Transverse colon (tissue), 4 donors: ENCODE measurements at regions not wholly inside any gene's neighbourhood (a gene's known extent, or its start where the extent isn't known, plus 50 kb on each side); places are given as distances from the start of the nearest gene placed in this dataset.

Source experiments
- DNase-seq: peaks from one replicate; pipeline ENCODE4 v3.0.0-alpha.2; 2019
- H3K27ac ChIP-seq, 4 donors: fragments of 200-600 bp; sonication (generic); 2 replicates each; pipeline ENCODE4 v1.5.1; 2016 to 2018; ENCODE audit warnings: inconsistent platforms in 4 of 4
- H3K27me3 ChIP-seq: fragments of 200-600 bp; sonication (generic); 2 replicates; pipeline ENCODE4 v1.5.1; 2017; ENCODE audit warnings: inconsistent platforms
- H3K36me3 ChIP-seq, 4 donors: fragments of 200-600 bp; sonication (generic); 2 replicates each; pipeline ENCODE4 v1.5.1; 2017 to 2019; ENCODE audit warnings: inconsistent platforms in 4 of 4
- H3K4me1 ChIP-seq, 4 donors: fragments of 200-600 bp; sonication (generic); 2 replicates each; pipeline ENCODE4 v1.5.1; 2017 to 2020; ENCODE audit warnings: inconsistent platforms in 4 of 4
- H3K4me3 ChIP-seq, 4 donors: fragments of 200-600 bp; sonication (generic); 1 replicate in 1 of 4; 2 replicates in 3 of 4; pipeline versions ENCODE4 v1.5.1 to v1.6.1; 2017 to 2019; ENCODE audit warnings: inconsistent platforms in 4 of 4
- H3K9me3 ChIP-seq, 2 donors: fragments of 200-600 bp; sonication (generic); 2 replicates each; pipeline ENCODE4 v1.5.1; 2017 to 2019; ENCODE audit warnings: inconsistent platforms in 2 of 2
- EP300 ChIP-seq: sonication (generic); formaldehyde crosslinking; IDR thresholded peaks from one replicate; pipeline ENCODE4 v1.6.1; 2017; ENCODE audit warnings: antibody characterized with exemption, low read depth
- POLR2A ChIP-seq: fragments of 450-650 bp; IDR thresholded peaks from one replicate; pipeline ENCODE4 v1.6.1; 2016; ENCODE audit warnings: antibody characterized with exemption, mild to moderate bottlenecking, moderate library complexity
- POLR2AphosphoS5 ChIP-seq, 3 donors: sonication (generic); formaldehyde crosslinking; IDR thresholded peaks; one replicate each; pipeline ENCODE4 v1.6.1; 2016; ENCODE audit warnings: antibody characterized with exemption in 3 of 3
- WGBS, 2 donors: methylation state at CpG; one replicate each; pipeline ENCODE4 v1.1.5; 2018; ENCODE audit warnings: low coverage in 1 of 2; 5-methylcytosine and 5-hydroxymethylcytosine counted together
- in situ Hi-C, 4 donors: fragments of 200-750 bp; cut with MboI; loops; one replicate each; pipeline versions ENCODE4 v1.15.0 to v1.15.1; 2017; ENCODE audit warnings: low sequenced_read_pairs in 3 of 4, low pct_ligation_motif_present in 1 of 4, low pct_unique_long_range_greater_than_20kb in 1 of 4
- intact Hi-C: fragments of 100-400 bp; cut with DNase I; formaldehyde crosslinking; loops from one replicate; pipeline ENCODE4 v1.15.1; 2023; ENCODE audit warnings: low total_unique reads
- TF ChIP-seq, protein P1 (sequence below), 5 experiments: fragments of 200-600 bp in 3 of 5; fragments of 450-650 bp in 2 of 5; sonication (generic) in 3 of 5; IDR thresholded peaks; 1 replicate in 2 of 5; 2 replicates in 3 of 5; pipeline ENCODE4 v1.5.1; 2016 to 2017; ENCODE audit warnings: antibody characterized with exemption in 5 of 5, inconsistent platforms in 3 of 5, mild to moderate bottlenecking in 2 of 5, moderate library complexity in 1 of 5

- Histone ChIP-seq H3K36me3 (no peaks in the 10 kb centered on the region), H3K4me1 (no peaks in the 10 kb centered on the region), H3K27me3 (no peaks in the 10 kb centered on the region), H3K27ac (no peak overlapping the region), H3K4me3 (no peak overlapping the region), H3K9me3 (no peaks in the 10 kb centered on the region)
- TF ChIP-seq, protein P1, sequence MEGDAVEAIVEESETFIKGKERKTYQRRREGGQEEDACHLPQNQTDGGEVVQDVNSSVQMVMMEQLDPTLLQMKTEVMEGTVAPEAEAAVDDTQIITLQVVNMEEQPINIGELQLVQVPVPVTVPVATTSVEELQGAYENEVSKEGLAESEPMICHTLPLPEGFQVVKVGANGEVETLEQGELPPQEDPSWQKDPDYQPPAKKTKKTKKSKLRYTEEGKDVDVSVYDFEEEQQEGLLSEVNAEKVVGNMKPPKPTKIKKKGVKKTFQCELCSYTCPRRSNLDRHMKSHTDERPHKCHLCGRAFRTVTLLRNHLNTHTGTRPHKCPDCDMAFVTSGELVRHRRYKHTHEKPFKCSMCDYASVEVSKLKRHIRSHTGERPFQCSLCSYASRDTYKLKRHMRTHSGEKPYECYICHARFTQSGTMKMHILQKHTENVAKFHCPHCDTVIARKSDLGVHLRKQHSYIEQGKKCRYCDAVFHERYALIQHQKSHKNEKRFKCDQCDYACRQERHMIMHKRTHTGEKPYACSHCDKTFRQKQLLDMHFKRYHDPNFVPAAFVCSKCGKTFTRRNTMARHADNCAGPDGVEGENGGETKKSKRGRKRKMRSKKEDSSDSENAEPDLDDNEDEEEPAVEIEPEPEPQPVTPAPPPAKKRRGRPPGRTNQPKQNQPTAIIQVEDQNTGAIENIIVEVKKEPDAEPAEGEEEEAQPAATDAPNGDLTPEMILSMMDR (IDR thresholded peaks at IDR 0.05) = no peak
- TF ChIP-seq POLR2A = no peak
- no peak for TF ChIP-seq EP300
- TF ChIP-seq POLR2AphosphoS5 (IDR thresholded peaks at IDR 0.05) = no peak
- DNase-seq = no peak
- in situ Hi-C loops = no loop called here
- WGBS, 2 donors = 56 to 60% methylated on average over 2 to 7 of the region's 7 CpGs
- intact Hi-C loops = no loop called here
These were observed 255.4 kb upstream of the SKOR2 start for GRCh38 chr18:47506897-47507296.

DNA sequence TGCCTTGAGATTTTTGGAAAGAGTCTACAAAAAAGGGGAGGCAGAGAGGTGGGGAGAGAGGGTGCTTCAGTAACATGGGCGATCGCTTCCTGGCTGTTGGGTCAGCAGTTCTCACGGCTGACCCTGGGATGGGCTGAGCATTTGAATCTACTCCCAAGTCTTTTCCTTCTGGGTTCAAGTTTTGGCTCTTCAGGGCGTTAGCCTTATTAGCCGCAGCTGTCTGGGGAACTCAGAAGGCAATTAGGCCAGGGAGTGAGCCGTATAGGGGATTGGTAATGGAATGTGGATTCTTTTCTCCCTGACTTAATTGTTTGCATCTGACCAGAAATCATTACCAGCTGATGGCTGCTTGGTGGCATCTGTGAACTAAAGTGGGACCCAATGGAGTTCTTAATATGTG, 250.5 kb upstream of the SKOR2 start:
- TF ChIP-seq POLR2A = no peak
- TF ChIP-seq POLR2AphosphoS5 (IDR thresholded peaks at IDR 0.05) = no peak
- no peak for TF ChIP-seq EP300
- TF ChIP-seq, protein P1 (IDR thresholded peaks at IDR 0.05) = no peak
- no peak for DNase-seq
- H3K27me3 ChIP-seq = no peaks in the 10 kb centered on the region
- H3K36me3 ChIP-seq = no peaks in the 10 kb centered on the region
- H3K4me1 ChIP-seq = no peaks in the 10 kb centered on the region
- H3K9me3 ChIP-seq = no peaks in the 10 kb centered on the region
- no peak overlapping the region for H3K4me3 ChIP-seq
- in situ Hi-C loops (no loop called here), intact Hi-C loops (no loop called here)
- WGBS, 2 donors = 79% methylated on average over 6 of the region's 6 CpGs; no CpG with 5 or more reads in 1 of the 2 donors
- no peak overlapping the region for H3K27ac ChIP-seq

GRCh38 chr18:47500930-47501329, 249.5 kb upstream of the SKOR2 start:
- Histone ChIP-seq H3K4me3 (no peak overlapping the region), H3K4me1 (no peaks in the 10 kb centered on the region), H3K27me3 (no peaks in the 10 kb centered on the region), H3K36me3 (no peaks in the 10 kb centered on the region), H3K27ac (no peak overlapping the region), H3K9me3 (no peaks in the 10 kb centered on the region)
- TF ChIP-seq POLR2AphosphoS5 (IDR thresholded peaks at IDR 0.05) = no peak
- TF ChIP-seq EP300 = no peak
- TF ChIP-seq, protein P1 (IDR thresholded peaks at IDR 0.05) = no peak
- TF ChIP-seq POLR2A = no peak
- WGBS, 2 donors = 55% methylated on average over 2 of the region's 2 CpGs; no CpG with 5 or more reads in 1 of the 2 donors
- no peak for DNase-seq
- in situ Hi-C loops = no loop called here
- intact Hi-C loops = no loop called here

DNA sequence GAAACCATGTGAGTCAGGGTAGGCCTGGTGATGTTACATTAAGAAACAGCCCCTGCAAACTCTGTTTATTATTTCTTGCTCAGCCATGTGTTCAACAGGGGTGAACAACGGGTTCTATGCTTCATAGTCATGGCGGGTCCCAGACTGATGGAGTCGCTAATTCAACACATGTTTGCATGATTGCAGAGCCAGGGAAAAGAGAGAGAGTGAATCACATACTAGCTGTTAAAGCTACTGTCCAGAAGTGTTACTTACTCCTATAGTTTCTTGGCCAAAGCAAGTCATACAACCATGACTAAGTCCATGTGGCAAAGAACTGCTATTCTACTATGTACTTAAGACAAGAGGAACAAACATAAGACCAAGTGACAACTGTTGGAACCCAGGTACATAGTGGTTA, 241.2 kb upstream of the SKOR2 start:
- DNase-seq = no peak
- H3K27ac ChIP-seq = no peak overlapping the region
- no peaks in the 10 kb centered on the region for H3K9me3 ChIP-seq
- in situ Hi-C loops = loop anchor here in 1 of 4 donors (10.0 kb wide), 1 partner anchor 62 kb away; no protein-coding TSS in a partner anchor
- WGBS, 2 donors = 79% methylated on average over 3 of the region's 3 CpGs; no CpG with 5 or more reads in 1 of the 2 donors
- no peaks in the 10 kb centered on the region for H3K4me1 ChIP-seq
- H3K4me3 ChIP-seq = no peak overlapping the region
- H3K36me3 ChIP-seq = no peaks in the 10 kb centered on the region
- intact Hi-C loops = no loop called here
- TF ChIP-seq, protein P1 (IDR thresholded peaks at IDR 0.05) = no peak
- TF ChIP-seq POLR2A (no peak), EP300 (no peak), POLR2AphosphoS5 (IDR thresholded peaks at IDR 0.05) (no peak)
- no peaks in the 10 kb centered on the region for H3K27me3 ChIP-seq
